Inflammatory macrophage treated with lipopolysaccharide for 1 hour (primary cell): ENCODE measurements at regions not wholly inside any gene's neighbourhood (a gene's known extent, or its start where the extent isn't known, plus 50 kb on each side); places are given as distances from the start of the nearest gene placed in this dataset.
"Not testable (repeated sequence)": the region's sequence is repeated elsewhere in the genome, so short reads cannot be mapped to it uniquely, and the experiment has no call there.

Experiments
- DNase-seq, 2 donors: peaks; one replicate each; pipeline ENCODE4 v3.0.0-alpha.2; 2020 to 2022

DNA sequence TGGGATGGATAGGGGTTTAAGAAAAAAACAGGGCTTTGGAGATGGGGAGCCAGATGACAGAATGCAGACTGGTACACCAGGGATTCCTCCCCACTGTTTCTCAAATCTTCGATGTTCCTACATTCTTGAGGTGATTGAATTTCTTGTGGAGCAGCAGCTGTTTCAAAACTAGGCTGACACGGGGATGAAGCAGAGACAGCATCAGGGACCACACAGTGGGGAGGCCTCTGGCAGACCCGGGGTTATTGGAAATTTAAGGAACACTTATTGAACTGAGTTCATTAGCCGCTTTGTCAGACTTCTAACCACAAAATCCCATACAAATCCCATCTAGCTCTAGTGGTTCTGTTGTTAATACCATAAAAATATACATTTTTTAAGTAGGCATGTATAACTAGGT, 621.4 kb upstream of the GBE1 start:
- no peak for DNase-seq

GRCh38 chr3:82378392-82378791, 616.9 kb upstream of the GBE1 start:
- DNase-seq = no peak

GRCh38 chr3:82376883-82377282, 615.4 kb upstream of the GBE1 start:
- no peak for DNase-seq

DNA sequence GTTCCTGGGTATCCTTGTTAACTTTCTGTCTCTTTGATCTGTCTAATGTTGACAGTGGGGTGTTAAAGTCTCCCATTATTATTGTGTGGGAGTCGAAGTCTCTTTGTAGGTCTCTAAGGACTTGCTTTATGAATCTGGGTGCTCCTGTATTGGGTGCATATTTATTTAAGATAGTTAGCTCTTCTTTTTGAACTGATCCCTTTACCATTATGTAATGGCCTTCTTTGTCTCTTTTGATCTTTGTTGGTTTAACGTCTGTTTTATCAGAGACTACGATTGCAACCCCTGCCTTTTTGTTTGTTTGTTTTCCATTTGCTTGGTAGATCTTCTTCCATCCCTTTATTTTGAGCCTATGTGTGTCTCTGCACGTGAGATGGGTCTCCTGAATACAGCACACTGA, 612.4 kb upstream of the GBE1 start:
- not testable (repeated sequence) for DNase-seq

DNA sequence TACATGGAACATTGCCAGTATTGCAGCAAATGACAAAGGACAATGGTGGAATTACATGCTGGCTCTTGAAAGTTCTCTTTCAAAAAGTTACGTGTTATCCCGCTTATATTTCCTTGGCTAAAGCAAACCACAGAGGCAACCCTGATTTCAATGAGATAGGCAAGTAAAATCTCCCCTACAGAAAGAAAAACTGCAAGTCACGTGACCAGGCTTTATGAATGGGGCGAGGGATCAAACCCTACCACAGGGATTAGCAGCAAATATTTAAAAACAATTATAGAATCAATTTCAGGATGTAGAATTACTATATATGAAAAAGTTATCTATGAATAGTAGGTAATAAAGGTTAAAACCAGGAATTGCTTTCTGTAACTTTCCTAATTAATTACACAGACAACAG, 603.4 kb upstream of the GBE1 start:
- no peak for DNase-seq

- no peak for DNase-seq
These were observed 601.7 kb upstream of the GBE1 start for GRCh38 chr3:82363131-82363530.

- no peak for DNase-seq
These were observed 593.8 kb upstream of the GBE1 start for GRCh38 chr3:82355228-82355627.

- DNase-seq = no peak
These were observed 592.8 kb upstream of the GBE1 start for GRCh38 chr3:82354228-82354627.

DNA sequence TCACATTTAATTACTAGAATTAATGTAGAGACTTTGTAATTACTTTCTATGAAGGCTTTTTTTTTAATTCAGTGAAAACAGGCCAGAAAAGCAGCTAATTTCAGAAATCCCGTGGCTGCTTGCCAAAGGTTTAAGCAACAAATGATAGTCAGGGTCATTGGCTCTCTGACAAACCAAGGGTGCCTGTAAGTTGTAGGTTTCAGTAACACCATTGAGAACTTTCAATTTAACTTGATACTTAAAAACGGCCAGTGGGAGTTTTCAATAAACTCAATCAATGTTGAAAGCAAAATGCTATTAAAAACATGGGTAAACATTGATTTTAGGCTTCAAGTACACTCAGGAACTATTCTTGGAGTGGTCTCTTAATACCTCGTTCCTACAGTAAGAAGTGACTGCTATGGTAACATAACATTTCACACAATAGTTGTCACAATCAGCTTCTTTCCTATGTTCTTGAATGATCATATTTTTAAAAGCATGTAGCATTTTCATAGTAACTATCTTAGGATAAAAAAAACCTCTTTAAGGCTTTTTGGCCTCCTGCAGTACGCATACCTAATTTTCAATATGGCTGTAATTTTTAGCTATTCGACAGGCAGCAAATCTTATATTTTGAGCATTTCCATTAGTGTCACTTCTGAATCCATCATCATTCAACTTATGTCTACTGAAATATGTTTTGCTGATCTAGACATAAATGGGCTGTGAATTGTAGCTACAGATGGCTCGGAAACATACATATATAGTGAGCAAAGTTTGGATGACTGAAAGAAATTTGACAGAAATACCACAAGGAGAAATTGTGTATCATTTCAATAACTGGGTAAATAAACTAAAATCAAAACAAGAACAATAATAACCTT, 592.1 kb upstream of the GBE1 start:
- DNase-seq = no peak

- no peak for DNase-seq
These were observed 586.1 kb upstream of the GBE1 start for GRCh38 chr3:82347585-82347984.

DNA sequence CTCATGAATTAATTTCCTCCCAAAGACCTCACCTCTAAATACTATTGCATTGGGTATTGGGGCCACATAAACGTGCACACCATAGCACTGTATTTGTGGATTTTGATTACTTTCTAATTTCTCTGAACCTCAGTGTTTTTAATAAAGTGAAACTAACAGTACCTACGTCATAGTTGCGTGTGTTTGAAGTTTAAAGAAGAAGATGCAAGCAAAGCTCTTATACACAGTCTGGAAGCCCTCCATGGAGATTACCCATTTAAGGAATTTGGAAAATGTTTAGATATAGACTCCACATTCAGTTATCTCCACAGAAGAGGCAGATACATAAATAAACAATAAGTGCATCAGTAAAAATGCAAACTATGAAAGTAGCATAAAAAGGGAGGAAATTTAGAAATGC, 581.1 kb upstream of the GBE1 start:
- DNase-seq = no peak

DNA sequence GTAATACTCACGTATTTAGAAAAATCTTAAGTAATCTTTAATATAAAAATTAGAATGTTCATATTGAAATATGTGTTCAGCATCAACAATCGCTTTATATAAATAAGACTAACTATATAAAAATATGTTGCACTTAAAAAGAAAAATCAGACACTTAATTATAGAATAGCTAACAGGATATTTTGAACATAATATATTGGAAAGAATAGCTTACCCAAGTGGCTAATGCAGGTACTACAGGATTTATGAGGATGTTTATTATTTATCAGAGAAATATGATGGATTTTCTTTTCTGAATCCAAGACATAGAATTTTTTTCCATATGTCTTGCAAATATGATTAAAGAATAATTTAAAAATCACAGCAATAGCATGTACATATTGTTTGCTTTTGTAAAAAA, 567.9 kb upstream of the GBE1 start:
- DNase-seq = no peak

GRCh38 chr3:82311901-82312300, 550.5 kb upstream of the GBE1 start:
- no peak for DNase-seq

GRCh38 chr3:82308755-82309154, 547.3 kb upstream of the GBE1 start:
- no peak for DNase-seq

DNA sequence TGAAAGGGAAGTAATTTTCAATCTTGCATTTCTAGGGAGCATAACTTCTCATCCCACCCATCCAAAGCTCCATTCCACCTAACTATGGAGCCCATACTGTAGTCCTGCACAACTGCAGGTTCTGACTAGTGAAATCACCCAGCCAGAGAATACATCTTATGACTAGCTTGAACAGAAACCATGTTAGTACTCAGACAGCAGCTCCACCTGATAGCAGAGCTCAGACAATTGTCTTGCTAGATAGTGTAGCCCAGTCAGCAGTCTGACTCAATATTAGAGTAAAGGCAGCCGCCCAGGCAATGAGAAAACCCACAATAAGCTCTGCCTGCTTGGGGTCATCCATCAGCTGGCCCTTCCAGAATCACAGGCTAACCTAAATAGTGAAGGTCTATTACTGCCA, 544.7 kb upstream of the GBE1 start:
- no peak for DNase-seq

- DNase-seq = no peak
These were observed 533.2 kb upstream of the GBE1 start for GRCh38 chr3:82294609-82295008.

DNA sequence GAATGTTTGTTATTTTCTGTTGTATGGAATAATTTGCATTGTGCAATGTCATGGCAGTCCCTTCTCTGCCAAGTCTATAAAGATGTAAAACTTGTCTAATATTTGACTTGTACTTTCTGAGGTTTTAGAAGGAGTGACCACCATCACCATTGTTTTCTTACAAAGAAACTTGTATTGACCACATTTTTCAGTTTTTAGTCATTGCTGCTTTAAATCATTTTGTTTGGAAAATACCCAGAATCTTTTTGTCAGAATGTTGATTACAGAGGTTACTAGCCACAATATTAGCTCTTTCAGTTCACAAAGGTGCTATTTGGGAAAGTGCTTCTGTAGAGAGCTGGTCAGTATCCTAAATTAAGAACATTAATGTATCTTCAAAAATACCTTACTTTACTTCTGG, 532.4 kb upstream of the GBE1 start:
- DNase-seq = no peak

DNA sequence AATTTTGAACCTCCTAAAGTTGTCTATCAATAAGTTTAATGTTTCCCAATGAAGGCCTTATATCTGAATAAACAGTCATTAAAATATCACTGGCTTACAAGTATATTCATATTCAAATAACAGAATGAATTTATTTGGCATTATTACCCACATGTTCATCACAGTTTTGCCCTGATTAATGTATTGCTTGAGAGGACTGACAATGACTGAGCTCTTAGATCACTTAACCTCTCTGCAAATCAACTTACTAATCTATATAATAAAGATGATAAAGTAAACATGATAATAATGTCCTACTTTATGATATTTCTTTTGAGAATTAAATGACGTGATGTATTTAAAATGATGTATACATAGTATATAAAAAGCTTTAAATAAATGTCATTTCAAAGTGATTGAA, 532.0 kb upstream of the GBE1 start:
- DNase-seq = no peak

DNA sequence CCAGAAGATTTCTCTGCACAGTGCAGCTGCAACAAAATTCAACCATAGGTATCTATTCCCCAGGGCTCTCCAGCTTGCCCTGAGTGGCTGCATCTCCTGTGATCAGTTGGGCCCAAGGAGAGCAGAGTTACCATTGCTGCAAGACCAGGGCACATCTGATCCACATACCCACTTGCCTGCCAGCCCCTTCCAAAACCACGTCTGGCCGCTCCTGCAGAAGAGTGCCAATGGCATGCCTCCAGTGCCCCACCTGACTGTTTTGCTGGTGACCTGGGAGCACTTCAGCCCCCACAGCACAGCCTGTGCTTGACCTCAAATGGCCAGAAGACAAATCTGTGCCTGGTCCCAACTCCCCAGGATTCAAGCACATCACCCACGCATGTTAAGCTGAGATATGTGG, 526.1 kb upstream of the GBE1 start:
- DNase-seq = no peak

GRCh38 chr3:82281205-82281604, 519.8 kb upstream of the GBE1 start:
- DNase-seq = no peak

DNA sequence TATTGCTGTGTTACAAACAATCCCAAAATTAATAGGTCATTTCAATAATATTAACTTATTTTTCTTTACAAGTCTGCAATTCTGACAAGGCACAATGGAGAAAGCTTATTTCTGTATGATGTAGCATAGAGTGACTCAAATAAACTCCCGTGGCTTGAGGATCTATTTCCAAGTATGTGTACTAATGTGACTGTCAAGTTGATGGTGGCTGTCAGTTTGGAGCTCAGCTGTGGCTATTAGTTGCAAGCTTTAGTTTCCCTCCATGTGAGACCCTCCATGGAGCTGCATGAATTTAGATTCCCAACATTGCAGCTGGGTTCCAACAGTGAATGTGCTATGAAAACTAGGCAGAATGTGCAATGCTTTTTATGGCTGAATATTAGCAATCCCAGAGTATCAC, 515.5 kb upstream of the GBE1 start:
- DNase-seq = no peak

- no peak for DNase-seq
These were observed 513.5 kb upstream of the GBE1 start for GRCh38 chr3:82274897-82275296.

- DNase-seq = no peak
These were observed 504.3 kb upstream of the GBE1 start for GRCh38 chr3:82265747-82266146.

DNA sequence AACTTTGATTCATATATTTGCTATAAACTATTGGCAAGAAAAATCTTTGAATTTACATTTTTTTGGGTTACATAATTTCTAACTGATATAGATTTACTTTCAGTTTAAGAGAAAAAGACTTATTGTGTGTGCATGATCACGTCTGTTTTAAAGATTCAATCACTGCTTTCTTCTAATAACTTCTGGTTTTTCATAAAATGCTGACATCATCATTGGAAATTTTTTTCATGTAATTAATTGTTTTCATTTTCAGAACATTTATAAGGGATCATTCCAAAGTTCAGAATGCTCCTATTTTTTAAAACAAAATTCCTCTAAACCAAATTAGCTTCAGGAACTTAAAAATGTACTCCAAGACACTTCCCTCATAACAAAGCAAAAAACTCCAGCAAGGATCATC, 500.7 kb upstream of the GBE1 start:
- DNase-seq = no peak

GRCh38 chr3:82261637-82262036, 500.2 kb upstream of the GBE1 start:
- no peak for DNase-seq
